Subcutaneous abdominal adipose tissue (tissue), 5 donors: ENCODE measurements at regions not wholly inside any gene's neighbourhood (a gene's known extent, or its start where the extent isn't known, plus 50 kb on each side); places are given as distances from the start of the nearest gene placed in this dataset.

Source experiments
- H3K27ac ChIP-seq: one replicate; pipeline ENCODE4 v1.7.0; 2013; ENCODE audit warnings: low read depth, mild to moderate bottlenecking, inconsistent platforms, low read length, moderate library complexity
- H3K27me3 ChIP-seq, 5 donors: one replicate each; pipeline ENCODE4 v1.7.0; 2013; ENCODE audit warnings: low read length in 5 of 5, inconsistent platforms in 1 of 5; ENCODE audit not compliant: control insufficient read depth in 5 of 5, insufficient read depth in 4 of 5
- H3K36me3 ChIP-seq, 5 donors: one replicate each; pipeline ENCODE4 v1.7.0; 2013; ENCODE audit warnings: low read length in 5 of 5; ENCODE audit not compliant: control insufficient read depth in 5 of 5, insufficient read depth in 5 of 5
- H3K4me1 ChIP-seq, 5 donors: one replicate each; pipeline ENCODE4 v1.7.0; 2013; ENCODE audit warnings: low read length in 5 of 5, mild to moderate bottlenecking in 3 of 5, moderate library complexity in 1 of 5; ENCODE audit not compliant: control insufficient read depth in 5 of 5, insufficient read depth in 5 of 5
- H3K4me3 ChIP-seq, 5 donors: one replicate each; pipeline ENCODE4 v1.7.0; 2013; ENCODE audit warnings: low read length in 5 of 5, low read depth in 1 of 5
- H3K9ac ChIP-seq, 5 donors: one replicate each; pipeline ENCODE4 v1.7.0; 2013; ENCODE audit warnings: low read length in 5 of 5, mild to moderate bottlenecking in 4 of 5, moderate library complexity in 3 of 5
- H3K9me3 ChIP-seq, 5 donors: one replicate each; pipeline ENCODE4 v1.7.0; 2013; ENCODE audit warnings: low read length in 5 of 5; ENCODE audit not compliant: control insufficient read depth in 5 of 5
- donor health status: healthy.
- donor health status: healthy.
- donor health status: healthy.
- donor health status: healthy.
- donor health status: healthy.

DNA sequence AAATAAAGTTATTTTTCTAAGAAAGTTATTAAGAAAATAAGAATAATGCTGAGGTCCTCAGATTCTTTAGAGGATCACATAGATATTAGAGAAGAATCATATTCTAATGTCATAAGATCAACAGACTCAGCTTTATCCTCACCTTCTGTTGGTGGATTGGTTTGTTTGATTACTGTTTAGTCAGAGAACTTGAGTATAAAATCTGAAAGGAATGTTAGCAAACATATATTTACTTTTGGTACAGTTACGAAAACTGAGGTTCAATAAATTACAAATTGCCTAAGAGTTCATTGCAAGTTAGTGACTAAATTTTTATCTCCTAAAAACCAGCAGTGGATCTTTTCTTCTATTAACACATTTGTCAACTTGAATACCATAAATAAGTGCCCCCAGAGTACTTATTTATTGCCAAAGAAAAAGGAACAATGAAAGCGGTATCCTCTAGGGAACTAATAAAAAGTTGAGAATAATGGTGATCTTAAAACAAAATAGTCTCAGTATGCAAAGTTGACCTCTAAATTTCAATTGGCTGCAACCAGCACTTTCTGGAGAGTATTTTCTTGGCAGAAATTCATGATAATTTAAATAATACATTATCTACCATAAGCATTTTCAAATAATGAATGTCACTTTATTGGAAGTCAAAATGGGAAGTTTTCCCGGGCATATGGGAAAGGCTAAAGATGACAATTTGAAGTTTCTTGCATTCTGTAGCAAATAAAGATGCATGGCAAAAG, 296.8 kb downstream of the OTOL1 start:
- no peak overlapping the region for H3K9ac ChIP-seq
- H3K4me3 ChIP-seq: no peak overlapping the region
- no peaks in the 10 kb centered on the region for H3K36me3 ChIP-seq
- no peaks in the 10 kb centered on the region for H3K27me3 ChIP-seq
- no peak overlapping the region for H3K27ac ChIP-seq
- no peaks in the 10 kb centered on the region for H3K9me3 ChIP-seq
- H3K4me1 ChIP-seq: no peaks in the 10 kb centered on the region

DNA sequence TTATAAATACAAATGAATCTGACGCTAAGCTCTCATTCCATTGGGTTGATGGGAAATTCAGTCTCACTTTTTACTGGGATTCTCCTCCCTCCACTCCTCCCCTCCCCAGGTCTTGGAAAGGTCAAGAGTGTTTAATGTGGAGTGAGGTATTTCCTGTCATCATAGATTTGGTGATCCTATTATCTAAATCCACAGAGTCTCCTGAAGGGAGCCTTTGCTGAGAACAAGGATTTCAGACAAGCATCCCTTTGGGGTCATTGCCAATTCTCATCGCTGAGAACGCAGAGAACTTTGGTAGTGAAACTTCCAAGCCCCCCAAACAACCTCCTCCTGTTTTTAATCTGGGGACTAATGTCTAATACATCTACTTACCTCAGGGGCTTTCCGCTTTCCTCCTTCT, 297.9 kb downstream of the OTOL1 start:
- Histone ChIP-seq H3K36me3 (no peaks in the 10 kb centered on the region), H3K27me3 (no peaks in the 10 kb centered on the region), H3K4me1 (no peaks in the 10 kb centered on the region), H3K4me3 (no peak overlapping the region), H3K27ac (no peak overlapping the region), H3K9ac (no peak overlapping the region), H3K9me3 (no peaks in the 10 kb centered on the region)

DNA sequence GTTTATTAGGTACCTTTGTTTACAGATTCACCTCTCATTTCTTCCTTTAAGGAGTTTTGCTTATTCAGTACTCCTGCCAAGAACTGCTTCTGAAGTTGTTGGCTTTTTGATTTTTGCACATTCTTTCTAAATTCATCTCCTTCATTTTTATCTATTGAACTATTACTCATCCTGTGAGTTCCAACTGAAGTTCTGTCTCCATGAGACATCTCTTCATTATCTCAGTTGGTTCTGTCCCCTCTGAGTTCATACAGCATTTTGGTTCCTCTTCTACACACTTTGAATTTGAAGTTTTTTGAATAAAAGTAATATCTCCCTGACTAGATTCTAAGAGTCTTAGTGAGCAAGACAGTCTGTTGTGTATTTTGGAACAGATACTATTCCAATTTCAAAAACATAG, 299.7 kb downstream of the OTOL1 start:
- Histone ChIP-seq H3K4me1 (no peaks in the 10 kb centered on the region), H3K27ac (no peak overlapping the region), H3K9me3 (peaks cover 0 to 3% (median 0%) of the 10 kb centered on the region in 5 donors), H3K36me3 (no peaks in the 10 kb centered on the region), H3K9ac (no peak overlapping the region), H3K4me3 (no peak overlapping the region), H3K27me3 (no peaks in the 10 kb centered on the region)

DNA sequence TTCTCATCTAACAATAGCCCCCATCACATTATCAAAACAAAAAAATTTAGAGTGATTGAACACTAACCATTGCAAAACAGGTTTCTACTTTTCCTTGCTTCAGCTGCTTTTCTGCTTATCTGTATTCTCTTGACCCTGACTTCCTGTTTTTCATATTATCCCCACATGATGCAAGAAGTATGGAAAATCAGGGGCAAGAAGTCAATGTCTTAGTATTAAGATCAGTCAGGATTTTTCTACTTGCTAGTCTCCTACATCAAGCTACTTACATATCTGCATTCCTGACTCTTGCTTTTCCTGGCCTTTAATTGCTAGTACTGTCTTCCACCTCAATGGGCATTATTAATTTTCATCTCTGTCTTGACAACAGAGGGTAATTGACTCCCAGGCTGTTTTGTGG, 300.2 kb downstream of the OTOL1 start:
- no peaks in the 10 kb centered on the region for H3K36me3 ChIP-seq
- H3K4me3 ChIP-seq: no peak overlapping the region
- no peaks in the 10 kb centered on the region for H3K27me3 ChIP-seq
- no peak overlapping the region for H3K9ac ChIP-seq
- no peaks in the 10 kb centered on the region for H3K4me1 ChIP-seq
- peaks cover 0 to 3% (median 0%) of the 10 kb centered on the region in 5 donors for H3K9me3 ChIP-seq
- H3K27ac ChIP-seq: no peak overlapping the region

DNA sequence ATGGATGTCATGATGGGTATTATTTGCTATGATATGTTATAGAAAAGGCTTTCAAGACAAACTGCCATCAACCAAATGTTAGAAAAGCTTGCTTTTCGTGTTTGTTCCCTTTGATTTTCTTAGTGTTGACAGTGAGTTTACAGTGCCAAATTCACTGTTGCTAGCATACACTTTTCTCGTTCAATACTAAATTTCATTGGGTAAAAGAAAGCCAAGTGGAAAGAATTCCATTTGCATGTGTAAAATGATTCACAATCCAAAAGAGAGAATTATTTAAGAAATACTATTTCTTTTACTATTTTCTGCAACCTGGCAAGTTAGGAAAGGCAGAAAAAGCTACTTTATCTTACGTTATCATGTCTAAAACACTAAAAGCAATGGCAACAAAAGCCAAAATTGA, 301.4 kb downstream of the OTOL1 start:
- Histone ChIP-seq H3K27ac (no peak overlapping the region), H3K9me3 (peaks cover 0 to 3% (median 0%) of the 10 kb centered on the region in 5 donors), H3K36me3 (no peaks in the 10 kb centered on the region), H3K4me1 (no peaks in the 10 kb centered on the region), H3K27me3 (no peaks in the 10 kb centered on the region), H3K4me3 (no peak overlapping the region), H3K9ac (no peak overlapping the region)

DNA sequence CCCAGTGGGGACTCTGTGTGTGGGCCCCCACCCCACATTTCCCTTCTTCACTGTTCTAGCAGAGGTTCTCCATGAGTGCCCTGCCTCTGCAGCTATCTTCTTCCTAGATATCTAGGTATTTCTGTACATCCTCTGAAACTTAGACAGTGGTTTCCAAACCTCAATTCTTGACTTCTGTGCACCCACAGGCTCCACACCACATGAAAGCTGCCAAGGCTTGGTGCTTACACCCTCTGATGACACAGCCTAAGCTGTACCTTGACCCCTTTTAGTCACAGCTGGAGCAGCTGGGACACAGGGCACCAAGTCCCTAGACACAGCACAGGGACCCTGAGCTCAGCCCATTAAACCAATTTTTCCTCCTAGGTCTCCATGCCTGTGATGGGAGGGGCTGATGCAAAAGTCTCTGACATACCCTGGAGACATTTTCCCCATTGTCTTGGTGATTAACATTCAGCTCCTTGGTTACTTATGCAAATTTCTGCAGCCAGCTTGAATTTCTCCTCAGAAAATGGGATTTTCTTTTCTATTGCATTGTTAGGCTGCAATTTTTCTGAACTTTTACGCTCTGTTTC, 304.5 kb downstream of the OTOL1 start:
- no peak overlapping the region for H3K4me3 ChIP-seq
- H3K27me3 ChIP-seq: no peaks in the 10 kb centered on the region
- no peaks in the 10 kb centered on the region for H3K4me1 ChIP-seq
- no peak overlapping the region for H3K9ac ChIP-seq
- no peaks in the 10 kb centered on the region for H3K36me3 ChIP-seq
- H3K27ac ChIP-seq: no peak overlapping the region
- H3K9me3 ChIP-seq: peaks cover 0 to 3% (median 0%) of the 10 kb centered on the region in 5 donors

DNA sequence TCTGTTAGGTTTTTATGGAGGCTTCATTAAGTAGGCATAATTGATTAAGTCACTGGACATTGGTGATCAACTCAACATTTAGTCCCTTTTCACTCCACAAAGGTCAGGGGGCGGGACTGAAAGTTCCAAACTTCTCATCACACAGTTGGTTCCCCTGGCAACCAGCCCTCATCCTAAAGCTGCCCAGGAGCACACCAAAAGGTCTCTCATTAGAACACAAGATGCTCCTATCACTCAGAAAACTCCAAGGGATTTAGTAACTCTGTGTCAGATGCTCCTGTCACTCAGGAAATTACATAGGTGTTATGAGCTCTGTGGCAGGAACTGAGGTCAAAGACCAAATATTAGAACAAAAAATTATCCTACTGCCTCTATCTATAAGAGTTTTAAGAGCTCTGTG, 321.5 kb downstream of the OTOL1 start:
- H3K27me3 ChIP-seq: no peaks in the 10 kb centered on the region
- H3K9me3 ChIP-seq: no peaks in the 10 kb centered on the region
- no peak overlapping the region for H3K9ac ChIP-seq
- H3K4me3 ChIP-seq: no peak overlapping the region
- H3K27ac ChIP-seq: no peak overlapping the region
- no peaks in the 10 kb centered on the region for H3K36me3 ChIP-seq
- no peaks in the 10 kb centered on the region for H3K4me1 ChIP-seq

DNA sequence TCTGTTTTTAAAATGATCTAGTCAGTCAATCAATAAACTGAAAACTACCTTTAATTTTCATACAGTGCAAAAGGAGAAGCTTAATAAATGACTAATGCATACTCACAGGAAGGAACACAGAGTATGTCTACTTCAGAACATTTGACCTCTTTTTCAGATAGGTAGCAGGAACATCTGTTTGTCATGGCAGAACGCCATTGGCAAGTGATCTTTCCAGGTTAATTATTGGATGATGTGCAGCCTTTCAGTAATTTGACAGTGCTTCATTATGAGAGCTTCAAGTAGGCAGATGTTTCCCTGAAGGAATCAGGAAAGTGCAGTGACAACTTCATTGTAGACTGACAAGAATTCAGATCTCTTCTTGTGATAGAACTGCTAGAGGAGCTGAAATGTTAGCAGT, 325.0 kb downstream of the OTOL1 start:
- H3K9ac ChIP-seq: no peak overlapping the region
- H3K9me3 ChIP-seq: no peaks in the 10 kb centered on the region
- H3K4me1 ChIP-seq: no peaks in the 10 kb centered on the region
- H3K27me3 ChIP-seq: no peaks in the 10 kb centered on the region
- no peak overlapping the region for H3K4me3 ChIP-seq
- no peaks in the 10 kb centered on the region for H3K36me3 ChIP-seq
- no peak overlapping the region for H3K27ac ChIP-seq

DNA sequence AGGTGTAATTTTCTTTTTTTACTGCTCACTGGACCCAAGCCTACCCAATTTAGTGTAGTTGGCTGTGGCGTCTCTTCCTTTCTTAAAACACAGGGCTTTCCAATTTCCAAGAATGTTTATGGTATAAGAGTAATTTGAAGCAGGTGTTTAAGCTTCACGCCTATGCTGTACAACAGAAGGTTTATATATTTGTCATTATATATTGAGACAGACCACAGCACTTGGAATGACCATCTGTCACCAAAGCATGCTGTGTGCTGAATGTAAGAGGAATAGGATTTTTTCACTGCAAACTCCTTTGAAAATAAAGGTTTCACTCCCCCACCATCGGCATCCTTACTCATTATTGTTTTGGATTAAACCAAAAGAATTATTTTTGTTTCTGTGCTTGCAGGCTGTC, 325.7 kb downstream of the OTOL1 start:
- Histone ChIP-seq H3K27ac (no peak overlapping the region), H3K4me3 (no peak overlapping the region), H3K4me1 (no peaks in the 10 kb centered on the region), H3K27me3 (no peaks in the 10 kb centered on the region), H3K36me3 (no peaks in the 10 kb centered on the region), H3K9me3 (no peaks in the 10 kb centered on the region), H3K9ac (no peak overlapping the region)

DNA sequence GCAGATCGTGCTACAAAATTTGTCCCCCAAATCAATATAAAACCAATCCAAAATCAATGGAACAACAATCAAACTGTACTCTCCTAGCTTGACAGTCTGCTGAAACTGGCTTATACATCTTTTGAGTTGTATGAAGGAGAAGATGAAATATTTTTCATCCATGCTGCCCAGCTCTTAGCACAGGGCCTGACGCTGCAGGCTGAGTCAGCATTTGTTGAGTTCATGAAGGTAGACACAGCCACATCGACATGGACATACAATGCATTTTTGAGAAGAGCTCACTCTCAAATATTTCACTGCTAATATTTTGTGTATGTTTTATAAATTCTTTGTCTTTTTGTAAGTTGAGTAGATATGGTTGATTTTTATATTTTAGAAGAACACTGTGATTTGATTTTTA, 327.3 kb downstream of the OTOL1 start:
- Histone ChIP-seq H3K4me1 (no peaks in the 10 kb centered on the region), H3K4me3 (no peak overlapping the region), H3K27ac (no peak overlapping the region), H3K9ac (no peak overlapping the region), H3K36me3 (no peaks in the 10 kb centered on the region), H3K27me3 (no peaks in the 10 kb centered on the region), H3K9me3 (no peaks in the 10 kb centered on the region)
